DMS53 treated with DMSO at 0.1 percent for 48 hours (cell line): ENCODE measurements at regions not wholly inside any gene's neighbourhood (a gene's known extent, or its start where the extent isn't known, plus 50 kb on each side); places are given as distances from the start of the nearest gene placed in this dataset.
A peak's percentile ranks its signal among the peaks of the same experiment; 100 is the strongest.
"Not testable (repeated sequence)": the region's sequence is repeated elsewhere in the genome, so short reads cannot be mapped to it uniquely, and the experiment has no call there.

ENCODE experiments used
- DNase-seq: peaks from one replicate; lab custom pipeline; 2025; ENCODE audit not compliant: unreplicated experiment; lab: John Stamatoyannopoulos, UW

DNA sequence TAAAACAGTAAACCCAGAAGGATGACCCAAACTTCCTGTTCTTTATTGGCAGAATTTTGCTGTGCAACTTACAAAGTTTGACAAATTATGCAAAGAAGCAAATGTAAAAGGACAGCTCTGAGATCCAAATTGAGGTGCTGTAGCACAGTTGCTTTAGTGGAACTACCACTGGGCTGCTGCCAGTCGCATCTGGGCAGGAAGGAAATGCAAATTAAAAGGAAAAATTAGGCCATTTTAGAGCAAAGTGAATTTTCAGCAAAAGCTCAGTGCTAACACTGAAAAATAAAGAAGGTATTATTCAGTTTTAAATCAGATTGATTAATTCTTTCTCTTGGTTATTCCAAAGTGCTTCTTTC lies 104.5 kb downstream of the ZMAT3 start:
- DNase-seq: no peak

DNA sequence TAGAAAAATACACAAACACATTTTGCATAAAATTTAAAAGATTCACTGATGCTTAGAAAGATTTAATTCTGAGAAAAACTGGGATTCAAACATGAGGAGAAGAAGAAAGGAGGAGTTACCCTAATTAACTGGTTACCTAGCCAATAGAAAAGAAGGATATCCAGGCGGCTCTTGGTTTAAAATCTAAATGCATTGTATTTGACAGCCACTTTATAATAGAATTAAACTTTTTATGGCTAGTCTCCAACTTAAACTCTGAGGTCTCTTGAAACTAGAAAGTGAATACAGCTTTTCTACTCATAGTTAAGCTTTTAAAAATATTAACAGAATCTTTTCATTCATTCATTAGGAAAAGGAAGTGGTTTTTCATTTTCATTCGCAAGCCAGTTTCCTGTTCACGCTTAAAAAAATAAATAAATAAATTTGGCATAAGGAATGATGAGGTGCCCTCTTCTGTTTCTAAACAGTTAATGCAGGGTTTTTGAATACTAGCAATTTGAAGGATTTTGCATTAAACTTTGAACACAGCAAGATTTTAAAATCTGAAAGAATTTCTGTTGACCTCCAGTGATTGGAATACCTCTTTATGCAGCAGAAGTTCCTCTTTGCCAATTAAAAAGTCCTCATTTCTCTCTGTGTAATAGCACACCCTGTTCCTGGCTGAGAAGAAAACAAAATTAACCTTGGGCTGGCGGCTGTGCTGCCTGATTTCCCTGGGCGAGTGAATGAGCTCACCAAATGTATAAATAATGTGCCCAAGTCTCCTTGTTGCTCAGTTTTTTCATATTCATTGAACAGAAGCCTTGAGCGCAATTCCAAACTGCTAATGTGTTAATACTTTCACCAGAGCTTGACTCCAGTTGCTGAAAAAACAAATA lies 105.1 kb downstream of the ZMAT3 start:
- peak; percentile 44 for DNase-seq

- DNase-seq: no peak
Observed at GRCh38 chr3:178964551-178964950, 107.1 kb downstream of the ZMAT3 start.

DNA sequence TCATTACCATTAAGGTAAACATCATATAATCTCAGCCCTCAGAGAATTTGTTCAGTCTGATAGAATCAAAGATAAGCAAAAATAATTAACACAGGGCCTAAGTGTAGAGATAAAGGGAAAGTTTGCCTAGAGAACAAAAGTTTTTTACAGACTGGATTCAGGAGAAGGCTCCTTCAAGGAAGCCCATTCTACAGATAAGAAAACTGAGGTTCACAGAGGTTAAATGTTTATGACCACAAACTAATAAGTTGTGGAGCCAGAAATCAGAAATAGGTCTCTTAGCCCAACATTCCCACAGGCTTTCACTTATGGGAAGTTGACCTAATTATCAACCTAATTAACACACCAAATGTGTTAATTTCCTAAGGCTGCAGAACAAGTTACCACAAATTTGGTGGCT lies 110.7 kb downstream of the ZMAT3 start:
- no peak for DNase-seq

DNA sequence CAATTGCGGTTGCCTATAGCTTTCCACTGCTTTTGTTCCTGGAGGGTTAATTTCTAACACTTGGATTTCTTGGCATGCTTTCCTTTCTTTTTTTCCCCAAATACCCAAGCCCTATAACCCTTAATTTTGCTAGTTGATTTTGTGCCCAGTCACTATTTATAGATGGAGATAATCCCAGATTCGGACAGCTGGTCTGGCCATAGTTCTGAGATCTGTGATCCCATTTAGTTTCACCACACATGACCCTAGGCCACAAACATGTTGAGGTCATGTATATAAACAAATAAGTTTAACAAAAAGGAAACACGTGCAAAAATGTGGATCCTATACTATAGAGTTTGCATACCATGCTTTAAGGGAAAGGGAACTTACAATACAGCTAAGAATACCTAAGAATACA lies 111.4 kb downstream of the ZMAT3 start:
- DNase-seq: no peak

GRCh38 chr3:178950676-178951075 lies 120.9 kb downstream of the ZMAT3 start:
- no peak for DNase-seq

DNA sequence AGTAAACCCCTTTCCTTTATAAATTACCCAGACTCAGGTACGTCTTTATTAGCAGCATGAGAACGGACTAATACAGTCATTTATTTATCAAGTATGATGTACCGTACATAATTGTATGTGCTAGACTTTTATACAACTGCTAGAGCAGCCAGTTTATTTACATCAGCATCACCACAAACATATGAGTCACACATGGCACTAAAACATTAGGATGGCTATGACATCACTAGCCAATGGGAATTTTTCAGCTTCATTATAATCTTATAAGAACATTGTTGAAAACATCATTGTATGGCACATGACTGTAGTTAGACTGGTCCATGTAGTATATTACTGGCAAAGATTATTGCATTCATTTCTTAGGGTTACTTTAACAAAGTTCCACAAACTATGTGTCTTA lies 121.7 kb downstream of the ZMAT3 start:
- no peak for DNase-seq

GRCh38 chr3:178948546-178948945 lies 123.1 kb downstream of the ZMAT3 start:
- DNase-seq: no peak

DNA sequence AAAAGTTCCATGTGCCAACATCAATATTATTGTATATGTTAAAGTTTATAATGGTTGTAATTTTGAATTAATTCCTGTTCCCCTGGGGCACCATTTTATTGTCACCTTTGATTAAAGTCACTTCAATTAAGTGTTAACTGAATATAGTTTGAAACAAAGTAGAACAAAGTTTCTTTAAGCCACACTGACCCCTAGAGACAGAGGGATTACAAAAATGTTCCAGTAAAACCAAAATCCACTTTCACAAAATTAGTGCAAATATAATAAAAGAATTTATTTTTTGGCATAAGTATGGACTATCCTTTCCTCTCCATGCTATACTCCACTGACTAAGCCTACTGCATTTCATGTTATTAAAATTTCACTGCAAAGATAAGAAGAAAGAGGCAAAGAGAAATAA lies 123.9 kb downstream of the ZMAT3 start:
- DNase-seq: no peak

DNA sequence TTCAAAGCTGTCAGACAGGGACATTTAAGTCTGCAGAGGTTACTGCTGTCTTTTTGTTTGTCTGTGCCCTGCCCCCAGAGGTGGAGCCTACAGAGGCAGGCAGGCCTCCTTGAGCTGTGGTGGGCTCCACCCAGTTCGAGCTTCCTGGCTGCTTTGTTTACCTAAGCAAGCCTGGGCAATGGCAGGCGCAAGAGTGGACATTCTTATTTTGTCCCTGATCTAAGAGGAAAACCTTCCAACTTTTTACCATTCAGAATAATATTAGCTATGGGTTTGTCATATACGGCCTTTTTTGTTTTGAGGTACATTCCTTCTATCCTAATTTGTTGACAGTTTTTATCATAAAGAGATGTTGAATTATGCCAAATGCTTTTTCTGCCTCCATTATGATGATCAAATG lies 129.3 kb downstream of the ZMAT3 start:
- DNase-seq: not testable (repeated sequence)

GRCh38 chr3:178930116-178930515 lies 141.5 kb downstream of the ZMAT3 start:
- no peak for DNase-seq

DNA sequence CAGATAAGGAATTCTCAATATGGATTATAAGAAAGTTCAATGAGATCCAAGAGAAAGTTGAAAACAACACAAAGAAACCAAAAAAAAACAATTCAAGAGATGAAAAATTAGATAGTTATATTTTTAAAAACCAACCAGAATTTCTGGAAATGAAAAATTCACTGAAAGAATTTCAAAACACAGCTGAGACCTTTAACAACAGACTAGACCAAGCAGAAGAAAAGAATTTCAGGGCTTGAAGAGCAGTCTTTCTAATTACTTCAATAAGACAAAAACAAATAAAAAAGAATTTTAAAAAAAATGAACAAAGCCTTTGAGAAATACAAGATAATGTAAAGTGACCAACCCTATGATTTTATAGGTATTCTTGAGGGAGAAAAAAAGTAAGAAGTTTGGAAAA lies 155.4 kb downstream of the ZMAT3 start:
- no peak for DNase-seq

DNA sequence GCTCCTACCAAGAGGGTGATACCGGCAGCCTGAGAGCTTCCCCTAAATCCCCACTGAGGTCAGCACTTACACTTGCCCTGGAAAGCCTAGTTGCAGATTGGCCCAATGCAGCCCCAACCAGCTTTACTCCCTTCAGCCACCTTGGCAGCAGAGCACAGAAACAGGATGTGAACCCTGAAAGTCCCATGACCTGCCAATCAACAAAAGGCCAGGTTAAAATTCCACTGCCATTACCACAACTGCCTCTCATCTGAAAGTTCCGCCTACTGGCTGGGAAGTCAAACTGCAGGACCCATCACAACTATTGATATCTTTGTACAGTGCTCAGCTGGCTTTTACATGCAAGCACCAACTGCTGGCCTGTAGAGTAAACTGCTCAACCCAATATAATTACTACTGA lies 156.2 kb downstream of the ZMAT3 start:
- no peak for DNase-seq

- DNase-seq: no peak
Observed at GRCh38 chr3:178907081-178907480, 164.5 kb downstream of the ZMAT3 start.

DNA sequence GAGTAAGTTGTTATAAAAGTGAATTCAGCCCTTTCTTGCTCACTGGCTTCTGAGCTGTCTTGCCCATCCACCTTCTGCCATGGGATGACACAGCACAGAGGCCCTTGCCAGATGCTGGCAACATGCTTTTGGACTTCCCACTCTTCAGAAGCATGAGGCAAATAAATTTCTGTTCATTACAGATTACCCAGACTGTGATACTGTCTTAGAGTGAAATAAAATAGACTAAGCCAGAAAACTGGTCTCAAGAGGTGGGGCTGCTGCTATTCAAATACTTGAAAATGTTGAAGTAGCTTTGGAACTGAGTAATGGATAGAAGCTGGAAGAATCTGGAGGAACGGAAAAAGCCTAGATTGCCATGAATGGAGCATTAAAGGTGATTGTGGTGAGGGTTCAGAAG lies 170.4 kb downstream of the ZMAT3 start:
- DNase-seq: no peak

GRCh38 chr3:178900029-178900646 lies 171.5 kb downstream of the ZMAT3 start:
- DNase-seq: peak; percentile 51

DNA sequence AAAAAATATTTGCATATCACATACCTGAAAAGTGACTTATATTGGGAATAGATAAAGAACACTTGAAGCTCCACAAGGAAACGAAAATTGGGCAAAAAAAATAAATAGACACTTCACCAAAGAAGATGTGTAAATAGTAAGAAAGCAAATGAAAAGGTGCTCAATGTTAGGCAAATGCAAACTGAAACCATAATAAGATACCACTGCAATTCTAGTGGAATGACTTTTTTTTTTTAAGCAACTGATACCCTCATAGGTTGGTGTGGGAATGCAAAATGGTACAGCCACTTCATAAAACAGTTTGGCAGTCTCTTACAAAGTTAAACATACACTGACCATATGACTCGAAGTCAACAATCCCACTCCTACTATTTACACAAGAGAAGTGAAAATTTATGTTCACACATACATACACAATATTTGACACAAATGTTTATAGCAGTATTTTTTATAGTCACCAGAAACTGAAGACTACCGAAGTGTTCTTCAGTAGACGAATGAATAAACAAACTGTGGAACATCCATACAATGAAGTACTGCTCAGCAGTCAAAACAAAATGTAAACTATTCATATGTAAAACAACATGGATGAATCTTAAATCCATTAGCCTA lies 176.3 kb downstream of the ZMAT3 start:
- peak; percentile 49 for DNase-seq
